HG03095 (cell line): ENCODE measurements at regions not wholly inside any gene's neighbourhood (a gene's known extent, or its start where the extent isn't known, plus 50 kb on each side); places are given as distances from the start of the nearest gene placed in this dataset.
"Not testable (repeated sequence)": the region's sequence is repeated elsewhere in the genome, so short reads cannot be mapped to it uniquely, and the experiment has no call there.

Experiments
- ATAC-seq: cut with Tn5 transposase; IDR thresholded peaks from one replicate; pipeline ENCODE4 v1.9.1; 2021; ENCODE audit warnings: moderate library complexity; ENCODE audit not compliant: unreplicated experiment

- ATAC-seq, result no peak
Observed at GRCh38 chr2:217360111-217360510, 500.2 kb upstream of the TNP1 start.

GRCh38 chr2:217357886-217358620 lies 498.2 kb upstream of the TNP1 start:
- ATAC-seq, result no peak

- ATAC-seq, result no peak
Observed at GRCh38 chr2:217356781-217357180, 496.9 kb upstream of the TNP1 start.

GRCh38 chr2:217356142-217356541 lies 496.3 kb upstream of the TNP1 start:
- no peak for ATAC-seq

GRCh38 chr2:217353591-217353990 lies 493.7 kb upstream of the TNP1 start:
- ATAC-seq, result no peak

GRCh38 chr2:217351378-217351777 lies 491.5 kb upstream of the TNP1 start:
- ATAC-seq, result no peak

GRCh38 chr2:217349251-217349650 lies 489.4 kb upstream of the TNP1 start:
- ATAC-seq, result no peak

- not testable (repeated sequence) for ATAC-seq
Observed at GRCh38 chr2:217347630-217348029, 487.8 kb upstream of the TNP1 start.

GRCh38 chr2:217346043-217346442 lies 486.2 kb upstream of the TNP1 start:
- ATAC-seq, result not testable (repeated sequence)

- ATAC-seq, result no peak
Observed at GRCh38 chr2:217340899-217341298, 481.0 kb upstream of the TNP1 start.

GRCh38 chr2:217340176-217340575 lies 480.3 kb upstream of the TNP1 start:
- no peak for ATAC-seq

- ATAC-seq, result no peak
Observed at GRCh38 chr2:217339753-217340152, 479.9 kb upstream of the TNP1 start.

- no peak for ATAC-seq
Observed at GRCh38 chr2:217338306-217338916, 478.5 kb upstream of the TNP1 start.

- ATAC-seq, result no peak
Observed at GRCh38 chr2:217337771-217338170, 477.9 kb upstream of the TNP1 start.

GRCh38 chr2:217336694-217337093 lies 476.8 kb upstream of the TNP1 start:
- ATAC-seq, result no peak

GRCh38 chr2:217335341-217335966 lies 475.6 kb upstream of the TNP1 start:
- ATAC-seq, result no peak

GRCh38 chr2:217334561-217334960 lies 474.7 kb upstream of the TNP1 start:
- no peak for ATAC-seq

- no peak for ATAC-seq
Observed at GRCh38 chr2:217332866-217333265, 473.0 kb upstream of the TNP1 start.

GRCh38 chr2:217332417-217332791 lies 472.5 kb upstream of the TNP1 start:
- no peak for ATAC-seq

- ATAC-seq, result no peak
Observed at GRCh38 chr2:217331523-217332416, 471.9 kb upstream of the TNP1 start.

- no peak for ATAC-seq
Observed at GRCh38 chr2:217330647-217331046, 470.8 kb upstream of the TNP1 start.
